GM06990 (cell line): ENCODE measurements at regions not wholly inside any gene's neighbourhood (a gene's known extent, or its start where the extent isn't known, plus 50 kb on each side); places are given as distances from the start of the nearest gene placed in this dataset.

Experiments used
- DNase-seq: peaks from one replicate; pipeline ENCODE4 v3.0.0-alpha.2; 2011; ENCODE audit not compliant: insufficient read length; ENCODE audit errors: extremely low read depth
- H3K27me3 ChIP-seq: replicated peaks from 2 replicates; pipeline ENCODE4 v1.6.0; 2011; ENCODE audit warnings: low read length; ENCODE audit not compliant: control insufficient read depth, insufficient read depth
- H3K36me3 ChIP-seq: 2 replicates; pipeline ENCODE4 v1.5.1; 2011; ENCODE audit warnings: low read length; ENCODE audit not compliant: control insufficient read depth, insufficient read depth
- H3K4me3 ChIP-seq: replicated peaks from 2 replicates; pipeline ENCODE4 v1.5.1; 2011; ENCODE audit warnings: low read depth, mild to moderate bottlenecking, control low read depth, low read length
- CTCF ChIP-seq: IDR thresholded peaks from 2 replicates; pipeline ENCODE4 v1.5.1; 2011; ENCODE audit warnings: low read length, control low read depth, mild to moderate bottlenecking, inconsistent platforms; ENCODE audit not compliant: insufficient read depth, poor library complexity, severe bottlenecking

DNA sequence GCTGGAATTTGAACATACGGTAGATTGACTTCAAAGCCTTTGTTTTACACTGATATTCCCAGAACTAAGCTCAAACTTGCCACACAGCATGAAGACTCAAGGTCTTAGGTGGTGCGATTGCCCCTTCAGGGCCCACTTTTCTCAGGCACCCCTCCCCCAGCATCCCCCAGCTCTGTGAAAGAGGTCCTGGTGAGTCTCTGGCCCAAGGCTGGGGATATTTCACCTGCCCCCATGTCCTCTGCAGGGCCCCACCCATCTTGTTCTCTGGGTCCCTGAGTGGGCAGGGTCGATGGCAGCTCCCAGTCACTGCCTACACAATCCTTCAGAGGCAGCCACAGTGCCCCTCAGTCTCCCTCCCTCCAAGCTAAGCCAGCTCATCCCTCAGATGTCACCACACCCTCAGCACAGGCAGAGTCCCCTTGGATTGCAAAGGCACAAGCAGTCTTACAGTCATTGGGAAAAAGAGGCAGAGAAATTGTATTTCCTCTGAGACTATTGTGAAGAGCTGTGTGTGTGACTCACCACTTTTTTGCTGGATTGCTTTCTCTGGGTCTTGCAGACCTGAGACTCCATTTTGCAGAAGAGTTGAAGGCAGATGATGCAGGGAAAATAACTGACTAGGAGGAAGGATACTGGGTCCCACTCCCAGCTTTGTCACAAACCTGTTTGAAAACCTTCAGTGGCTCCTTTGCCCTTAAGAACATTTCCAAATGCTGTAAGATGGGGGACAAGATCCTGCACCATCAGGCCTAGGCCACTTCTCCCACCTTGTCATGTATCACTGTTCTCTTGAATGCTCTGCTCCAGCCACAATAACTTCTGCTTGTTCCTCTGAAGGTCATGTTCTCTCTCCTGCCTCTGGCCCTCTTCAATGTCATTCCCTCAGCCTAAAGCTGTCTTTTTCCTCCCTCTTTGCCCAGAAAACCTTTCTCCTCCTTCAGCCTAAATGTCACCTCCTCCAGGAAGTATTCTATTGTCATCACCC lies 119.1 kb upstream of the GRIK3 start:
- no peak for TF ChIP-seq CTCF
- H3K36me3 ChIP-seq: no peaks in the 10 kb centered on the region
- H3K4me3 ChIP-seq: no peak overlapping the region
- no peak for DNase-seq
- no peaks in the 10 kb centered on the region for H3K27me3 ChIP-seq

GRCh38 chr1:37156646-37157045 lies 122.3 kb upstream of the GRIK3 start:
- Histone ChIP-seq H3K27me3 (no peaks in the 10 kb centered on the region), H3K4me3 (no peak overlapping the region), H3K36me3 (no peaks in the 10 kb centered on the region)
- DNase-seq: no peak
- TF ChIP-seq CTCF: no peak

- DNase-seq: no peak
- Histone ChIP-seq H3K27me3 (no peaks in the 10 kb centered on the region), H3K4me3 (no peak overlapping the region), H3K36me3 (no peaks in the 10 kb centered on the region)
- TF ChIP-seq CTCF: no peak
Measured at GRCh38 chr1:37157634-37158033, 123.3 kb upstream of the GRIK3 start.

DNA sequence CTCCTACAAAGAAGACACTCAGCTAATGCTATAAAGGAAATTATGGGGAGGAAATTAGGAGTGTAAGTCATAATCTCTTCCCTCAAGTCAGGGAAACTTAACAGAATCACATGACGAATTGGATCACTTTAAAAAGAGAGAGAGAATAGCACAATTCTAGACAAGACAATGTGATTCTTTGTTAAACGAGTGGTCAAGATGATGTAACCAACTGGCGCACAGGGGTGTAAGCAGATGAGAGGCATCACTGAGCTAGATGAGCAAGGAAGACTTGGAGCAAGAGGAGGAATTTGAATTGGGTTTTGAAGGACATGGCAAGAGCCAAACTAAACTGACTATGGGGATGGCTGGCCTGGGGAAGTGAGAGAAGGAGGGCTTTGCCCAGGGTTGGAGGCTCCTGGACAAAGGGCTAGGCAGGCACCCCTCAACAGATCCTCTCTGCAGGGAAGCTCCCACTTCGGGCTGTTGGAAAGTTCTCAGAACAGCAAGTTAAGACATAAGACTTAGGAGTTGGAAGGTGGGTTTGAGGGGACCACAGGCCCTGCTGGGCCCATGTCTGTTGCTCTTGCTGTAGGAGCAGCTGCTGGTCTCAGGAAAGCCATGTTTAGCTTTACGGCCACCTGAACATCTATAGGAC lies 123.9 kb upstream of the GRIK3 start:
- no peak for TF ChIP-seq CTCF
- Histone ChIP-seq H3K27me3 (no peaks in the 10 kb centered on the region), H3K36me3 (no peaks in the 10 kb centered on the region), H3K4me3 (no peak overlapping the region)
- DNase-seq: no peak

GRCh38 chr1:37159102-37159501 lies 124.8 kb upstream of the GRIK3 start:
- no peaks in the 10 kb centered on the region for H3K27me3 ChIP-seq
- H3K36me3 ChIP-seq: no peaks in the 10 kb centered on the region
- no peak overlapping the region for H3K4me3 ChIP-seq
- no peak for DNase-seq
- no peak for TF ChIP-seq CTCF
